ENCODE measurements at regions not wholly inside any gene's neighbourhood (a gene's known extent, or its start where the extent isn't known, plus 50 kb on each side); places are given as distances from the start of the nearest gene placed in this dataset.

- DNase-seq: no peak
Measured at GRCh38 chr15:61318802-61319525, 89.9 kb upstream of the RORA start.

GRCh38 chr15:61318301-61318700 lies 89.2 kb upstream of the RORA start:
- peak; percentile 14 for DNase-seq

GRCh38 chr15:61315471-61315870 lies 86.4 kb upstream of the RORA start:
- no peak for DNase-seq

GRCh38 chr15:61314427-61314826 lies 85.3 kb upstream of the RORA start:
- DNase-seq: no peak

- no peak for DNase-seq
Measured at GRCh38 chr15:61309617-61310016, 80.5 kb upstream of the RORA start.

GRCh38 chr15:61309031-61309511 lies 80.0 kb upstream of the RORA start:
- DNase-seq: no peak

GRCh38 chr15:61308437-61308836 lies 79.3 kb upstream of the RORA start:
- DNase-seq: no peak

- DNase-seq: peak; percentile 67
Measured at GRCh38 chr15:61307474-61307873, 78.4 kb upstream of the RORA start.

- no peak for DNase-seq
Measured at GRCh38 chr15:61301701-61302100, 72.6 kb upstream of the RORA start.

GRCh38 chr15:61299075-61299763 lies 70.1 kb upstream of the RORA start:
- DNase-seq: no peak

- no peak for DNase-seq
Measured at GRCh38 chr15:61295239-61295638, 66.1 kb upstream of the RORA start.

- no peak for DNase-seq
Measured at GRCh38 chr15:61282661-61283060, 53.6 kb upstream of the RORA start.

- DNase-seq: no peak
Measured at GRCh38 chr15:61281328-61281727, 52.2 kb upstream of the RORA start.

Data from NCI-H1417 treated with DMSO at 0.1 percent for 48 hours (cell line).